NCI-H82 (cell line): ENCODE measurements at regions not wholly inside any gene's neighbourhood (a gene's known extent, or its start where the extent isn't known, plus 50 kb on each side); places are given as distances from the start of the nearest gene placed in this dataset.
A peak's percentile ranks its signal among the peaks of the same experiment; 100 is the strongest.

Experiments used
- DNase-seq: peaks from one replicate; lab custom pipeline; 2025; lab: John Stamatoyannopoulos, UW

GRCh38 chr11:115081972-115082371 is 403.6 kb downstream of the NXPE2 start:
- DNase-seq, result no peak

GRCh38 chr11:115083144-115083806 is 404.9 kb downstream of the NXPE2 start:
- DNase-seq, result no peak

- DNase-seq, result peak; percentile 94
These were observed 405.9 kb downstream of the NXPE2 start for GRCh38 chr11:115084231-115084630.

GRCh38 chr11:115085461-115086210 is 407.3 kb downstream of the NXPE2 start:
- DNase-seq, result no peak

GRCh38 chr11:115087791-115088190 is 409.5 kb downstream of the NXPE2 start:
- no peak for DNase-seq

- DNase-seq, result no peak
These were observed 411.7 kb downstream of the CADM1 start for GRCh38 chr11:115092516-115092915.

- no peak for DNase-seq
These were observed 406.3 kb downstream of the CADM1 start for GRCh38 chr11:115097796-115098408.

GRCh38 chr11:115100706-115101105 is 403.5 kb downstream of the CADM1 start:
- DNase-seq, result no peak

GRCh38 chr11:115103921-115104320 is 400.3 kb downstream of the CADM1 start:
- DNase-seq, result no peak

- no peak for DNase-seq
These were observed 399.3 kb downstream of the CADM1 start for GRCh38 chr11:115104851-115105453.

GRCh38 chr11:115111066-115111465 is 393.1 kb downstream of the CADM1 start:
- DNase-seq, result no peak

- DNase-seq, result peak; percentile 55
These were observed 391.5 kb downstream of the CADM1 start for GRCh38 chr11:115112754-115113153.

GRCh38 chr11:115117956-115118493 is 386.2 kb downstream of the CADM1 start:
- DNase-seq, result no peak

- DNase-seq, result no peak
These were observed 385.1 kb downstream of the CADM1 start for GRCh38 chr11:115119146-115119545.
